ENCODE measurements at regions not wholly inside any gene's neighbourhood (a gene's known extent, or its start where the extent isn't known, plus 50 kb on each side); places are given as distances from the start of the nearest gene placed in this dataset.

DNA sequence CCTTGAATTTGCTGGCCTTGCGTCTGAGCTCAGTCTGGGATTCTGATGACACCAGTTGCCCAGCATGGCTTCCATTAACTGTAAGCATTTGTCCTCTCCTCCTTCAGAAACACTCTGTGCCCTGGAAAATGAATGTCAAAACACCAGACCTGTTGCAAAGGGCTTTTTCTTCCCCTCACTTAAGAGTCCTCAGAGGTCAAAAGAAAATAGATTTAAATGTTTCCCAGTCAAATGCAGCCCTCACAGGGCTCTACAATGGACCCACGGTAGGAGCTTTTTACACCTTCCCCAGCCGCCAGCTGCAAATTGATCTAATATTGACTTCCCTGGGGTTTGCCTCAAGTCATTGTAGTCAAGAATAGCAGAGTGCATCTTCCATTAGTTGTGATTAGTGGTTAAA is 332.2 kb downstream of the INSC start:
- TF ChIP-seq FOXP2 (optimal IDR thresholded peaks at IDR 0.05; ENCODE audit: control extremely low read depth, extremely low read length, insufficient read depth) (no peak), POLR2AphosphoS5 (IDR thresholded peaks at IDR 0.05; ENCODE audit: borderline replicate concordance, low read depth, low read length) (no peak)

Measured in SK-N-MC (cell line).